ENCODE measurements at regions not wholly inside any gene's neighbourhood (a gene's known extent, or its start where the extent isn't known, plus 50 kb on each side); places are given as distances from the start of the nearest gene placed in this dataset.

GRCh38 chr7:19448091-19448490 lies 260.7 kb downstream of the POLR1F start:
- DNase-seq (ENCODE audit: low read depth), result no peak

- peak; percentile 69 for DNase-seq (ENCODE audit: low read depth)
Measured at GRCh38 chr7:19442016-19442785, 266.6 kb downstream of the POLR1F start.

GRCh38 chr7:19439517-19439916 lies 269.3 kb downstream of the POLR1F start:
- DNase-seq (ENCODE audit: low read depth), result no peak

GRCh38 chr7:19437446-19437845 lies 271.4 kb downstream of the POLR1F start:
- no peak for DNase-seq (ENCODE audit: low read depth)

- no peak for DNase-seq (ENCODE audit: low read depth)
Measured at GRCh38 chr7:19427944-19428343, 280.9 kb downstream of the POLR1F start.

GRCh38 chr7:19421861-19422260 lies 276.6 kb upstream of the FERD3L start:
- DNase-seq (ENCODE audit: low read depth), result no peak

GRCh38 chr7:19417231-19417630 lies 272.0 kb upstream of the FERD3L start:
- no peak for DNase-seq (ENCODE audit: low read depth)

- no peak for DNase-seq (ENCODE audit: low read depth)
Measured at GRCh38 chr7:19415123-19415522, 269.9 kb upstream of the FERD3L start.

- DNase-seq (ENCODE audit: low read depth), result no peak
Measured at GRCh38 chr7:19413443-19413965, 268.3 kb upstream of the FERD3L start.

- DNase-seq (ENCODE audit: low read depth), result no peak
Measured at GRCh38 chr7:19410691-19411090, 265.5 kb upstream of the FERD3L start.

GRCh38 chr7:19410106-19410505 lies 264.9 kb upstream of the FERD3L start:
- DNase-seq (ENCODE audit: low read depth), result peak; percentile 20

GRCh38 chr7:19408706-19409220 lies 263.5 kb upstream of the FERD3L start:
- DNase-seq (ENCODE audit: low read depth), result no peak

- DNase-seq (ENCODE audit: low read depth), result no peak
Measured at GRCh38 chr7:19407270-19407669, 262.0 kb upstream of the FERD3L start.

- peak; percentile 53 for DNase-seq (ENCODE audit: low read depth)
Measured at GRCh38 chr7:19405541-19405940, 260.3 kb upstream of the FERD3L start.

- DNase-seq (ENCODE audit: low read depth), result peak; percentile 96
Measured at GRCh38 chr7:19404912-19405329, 259.7 kb upstream of the FERD3L start.

GRCh38 chr7:19403691-19404090 lies 258.5 kb upstream of the FERD3L start:
- DNase-seq (ENCODE audit: low read depth), result no peak

- no peak for DNase-seq (ENCODE audit: low read depth)
Measured at GRCh38 chr7:19401461-19401860, 256.2 kb upstream of the FERD3L start.

GRCh38 chr7:19400758-19401254 lies 255.6 kb upstream of the FERD3L start:
- no peak for DNase-seq (ENCODE audit: low read depth)

GRCh38 chr7:19397911-19398310 lies 252.7 kb upstream of the FERD3L start:
- DNase-seq (ENCODE audit: low read depth), result peak; percentile 70

GRCh38 chr7:19392246-19392645 lies 247.0 kb upstream of the FERD3L start:
- DNase-seq (ENCODE audit: low read depth), result no peak

- DNase-seq (ENCODE audit: low read depth), result no peak
Measured at GRCh38 chr7:19390795-19391194, 245.6 kb upstream of the FERD3L start.

GRCh38 chr7:19381321-19381720 lies 236.1 kb upstream of the FERD3L start:
- DNase-seq (ENCODE audit: low read depth), result no peak

- DNase-seq (ENCODE audit: low read depth), result peak; percentile 56
Measured at GRCh38 chr7:19378345-19378714, 233.1 kb upstream of the FERD3L start.

Measured in myocyte (in vitro differentiated cells).